ENCODE measurements at regions not wholly inside any gene's neighbourhood (a gene's known extent, or its start where the extent isn't known, plus 50 kb on each side); places are given as distances from the start of the nearest gene placed in this dataset.

DNA sequence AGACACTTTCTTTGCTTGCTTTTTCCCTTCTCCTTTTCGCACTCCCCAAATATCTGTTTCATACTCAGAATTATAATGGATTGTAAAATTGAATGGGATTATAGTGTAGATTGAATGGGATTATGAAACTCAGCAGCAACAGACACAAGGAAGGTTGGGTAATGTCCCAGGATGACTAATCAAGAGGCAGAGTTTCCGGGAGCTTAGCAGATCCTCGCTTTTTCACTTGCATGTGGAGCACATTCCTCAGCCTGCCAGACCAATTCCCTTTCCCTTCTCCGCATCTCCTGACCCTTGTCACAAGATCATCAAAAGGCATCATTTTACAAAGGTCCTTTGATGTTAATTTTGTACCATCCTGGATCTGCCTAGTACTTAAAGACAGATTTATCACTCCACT is 55.1 kb upstream of the SLC1A1 start:
- no peaks in the 10 kb centered on the region for H3K36me3 Mint-ChIP-seq (ENCODE audit: low read depth)
- peaks cover 7% of the 10 kb centered on the region for H3K9me3 Mint-ChIP-seq
- H3K27ac Mint-ChIP-seq = no peak overlapping the region
- H3K4me3 Mint-ChIP-seq = no peak overlapping the region
- no peaks in the 10 kb centered on the region for H3K4me1 Mint-ChIP-seq
- TF ChIP-seq, protein P1, sequence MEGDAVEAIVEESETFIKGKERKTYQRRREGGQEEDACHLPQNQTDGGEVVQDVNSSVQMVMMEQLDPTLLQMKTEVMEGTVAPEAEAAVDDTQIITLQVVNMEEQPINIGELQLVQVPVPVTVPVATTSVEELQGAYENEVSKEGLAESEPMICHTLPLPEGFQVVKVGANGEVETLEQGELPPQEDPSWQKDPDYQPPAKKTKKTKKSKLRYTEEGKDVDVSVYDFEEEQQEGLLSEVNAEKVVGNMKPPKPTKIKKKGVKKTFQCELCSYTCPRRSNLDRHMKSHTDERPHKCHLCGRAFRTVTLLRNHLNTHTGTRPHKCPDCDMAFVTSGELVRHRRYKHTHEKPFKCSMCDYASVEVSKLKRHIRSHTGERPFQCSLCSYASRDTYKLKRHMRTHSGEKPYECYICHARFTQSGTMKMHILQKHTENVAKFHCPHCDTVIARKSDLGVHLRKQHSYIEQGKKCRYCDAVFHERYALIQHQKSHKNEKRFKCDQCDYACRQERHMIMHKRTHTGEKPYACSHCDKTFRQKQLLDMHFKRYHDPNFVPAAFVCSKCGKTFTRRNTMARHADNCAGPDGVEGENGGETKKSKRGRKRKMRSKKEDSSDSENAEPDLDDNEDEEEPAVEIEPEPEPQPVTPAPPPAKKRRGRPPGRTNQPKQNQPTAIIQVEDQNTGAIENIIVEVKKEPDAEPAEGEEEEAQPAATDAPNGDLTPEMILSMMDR (IDR thresholded peaks at IDR 0.05; ENCODE audit: unreplicated experiment in 3 of 3) = no peak
- no peaks in the 10 kb centered on the region for H3K27me3 Mint-ChIP-seq (ENCODE audit: low read depth)

DNA sequence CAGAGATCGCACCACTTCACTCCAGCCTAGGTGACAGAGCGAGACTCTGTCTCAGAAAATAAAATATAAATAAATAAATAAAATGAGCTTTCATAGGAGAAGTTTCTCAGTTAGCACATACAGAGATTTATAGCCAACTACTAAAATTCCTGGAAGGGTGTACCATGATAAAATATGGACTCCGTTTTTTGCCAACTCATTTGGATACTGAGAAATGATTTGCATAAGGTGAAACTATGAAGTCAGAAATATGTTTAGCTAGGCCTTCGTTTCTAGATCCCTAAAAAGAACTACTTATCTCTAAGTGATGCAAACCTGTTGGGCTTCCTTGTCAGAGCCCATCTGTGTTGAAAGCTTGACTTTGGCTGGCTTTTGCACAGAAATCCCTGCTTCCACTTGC is 56.9 kb upstream of the SLC1A1 start:
- Mint-ChIP-seq H3K9me3 (no peaks in the 10 kb centered on the region), H3K27me3 (ENCODE audit: low read depth) (no peaks in the 10 kb centered on the region), H3K4me3 (no peak overlapping the region), H3K36me3 (ENCODE audit: low read depth) (no peaks in the 10 kb centered on the region), H3K27ac (no peak overlapping the region), H3K4me1 (no peaks in the 10 kb centered on the region)
- TF ChIP-seq, protein P1 (IDR thresholded peaks at IDR 0.05; ENCODE audit: unreplicated experiment in 3 of 3) = no peak

DNA sequence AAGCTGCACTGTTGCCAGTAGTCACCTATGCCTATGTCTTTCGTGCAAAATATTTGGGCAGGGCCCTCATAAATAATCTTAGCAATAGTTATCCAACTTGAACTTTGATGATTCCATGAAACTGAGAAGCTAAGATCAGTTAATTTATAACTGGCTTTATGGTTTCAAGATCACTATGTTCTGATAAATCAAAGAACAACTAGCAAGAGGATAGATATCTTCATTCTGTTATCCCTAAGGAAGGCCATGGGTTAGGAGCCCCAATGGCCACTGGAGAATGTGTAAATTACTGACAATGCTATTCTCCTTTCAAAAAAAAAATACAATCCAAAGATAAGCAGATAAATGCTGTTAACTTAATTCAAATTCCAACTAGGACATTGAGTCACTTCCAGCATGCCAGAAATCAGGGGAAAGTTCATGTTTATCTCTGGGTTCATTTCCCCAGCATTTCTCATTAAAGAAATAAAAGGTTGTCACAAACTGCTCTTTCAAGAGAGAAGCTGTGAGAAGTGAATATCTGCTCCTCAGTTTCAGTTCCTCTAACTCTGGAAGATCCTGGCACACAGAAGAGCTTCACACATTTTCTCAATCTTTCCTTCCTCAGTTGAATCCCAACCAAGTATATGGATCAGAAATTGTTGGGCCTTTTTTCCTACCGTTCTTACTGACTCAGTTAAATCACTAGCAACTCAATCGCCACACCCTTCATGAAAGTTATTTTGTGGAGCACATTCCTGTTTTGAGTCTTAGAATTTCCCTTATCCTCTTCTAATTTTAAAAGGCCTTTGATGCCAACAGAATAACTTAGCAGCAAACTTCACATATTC is 59.6 kb upstream of the SLC1A1 start:
- TF ChIP-seq, protein P1 (IDR thresholded peaks at IDR 0.05; ENCODE audit: unreplicated experiment in 3 of 3) = no peak

DNA sequence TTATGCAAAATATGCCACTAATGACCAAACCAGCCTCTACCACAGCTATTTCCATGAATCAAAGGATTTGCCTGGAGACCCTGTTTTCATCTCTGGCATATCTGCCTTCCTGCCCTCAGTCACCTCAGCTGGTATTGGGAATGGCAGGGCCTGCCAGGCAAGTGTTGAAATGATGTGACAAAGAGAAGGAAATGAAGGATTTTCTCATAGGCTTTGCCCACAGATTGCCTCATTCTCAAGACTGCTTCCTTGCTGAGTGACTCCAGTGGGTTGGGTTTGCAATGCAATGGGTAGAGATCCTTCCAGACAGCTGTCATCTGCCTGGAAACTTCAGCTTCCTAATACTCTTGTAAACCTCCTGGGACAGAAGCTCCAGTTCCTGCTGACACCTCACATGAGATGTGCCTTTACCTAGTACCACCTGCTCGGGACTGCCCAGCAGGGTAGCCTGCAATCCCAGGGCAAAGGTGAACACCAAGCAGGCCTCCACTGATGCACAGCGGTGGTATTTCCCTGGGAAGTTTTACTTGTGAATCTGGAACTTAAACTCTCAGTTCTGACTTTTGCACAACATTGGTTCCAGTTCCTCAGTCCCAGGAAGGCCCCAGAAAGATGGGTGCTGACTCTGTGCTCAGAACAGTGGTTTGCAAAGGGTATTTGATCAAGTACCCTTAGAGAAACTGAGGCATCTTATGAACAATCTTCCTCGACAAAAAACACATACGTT is 64.8 kb upstream of the SLC1A1 start:
- H3K4me1 Mint-ChIP-seq = no peaks in the 10 kb centered on the region
- H3K27ac Mint-ChIP-seq = no peak overlapping the region
- TF ChIP-seq, protein P1 (IDR thresholded peaks at IDR 0.05; ENCODE audit: unreplicated experiment in 3 of 3) = no peak
- no peaks in the 10 kb centered on the region for H3K27me3 Mint-ChIP-seq (ENCODE audit: low read depth)
- H3K36me3 Mint-ChIP-seq (ENCODE audit: low read depth) = no peaks in the 10 kb centered on the region
- no peaks in the 10 kb centered on the region for H3K9me3 Mint-ChIP-seq
- no peak overlapping the region for H3K4me3 Mint-ChIP-seq

More for the DNA sequence above, 59.6 kb upstream of the SLC1A1 start:
- Mint-ChIP-seq H3K27me3 (ENCODE audit: low read depth) (no peaks in the 10 kb centered on the region), H3K27ac (peak overlapping the region in 2 of 3 experiments; percentile 12 to 22), H3K36me3 (ENCODE audit: low read depth) (no peaks in the 10 kb centered on the region), H3K9me3 (no peaks in the 10 kb centered on the region), H3K4me3 (no peak overlapping the region), H3K4me1 (no peaks in the 10 kb centered on the region)

DNA sequence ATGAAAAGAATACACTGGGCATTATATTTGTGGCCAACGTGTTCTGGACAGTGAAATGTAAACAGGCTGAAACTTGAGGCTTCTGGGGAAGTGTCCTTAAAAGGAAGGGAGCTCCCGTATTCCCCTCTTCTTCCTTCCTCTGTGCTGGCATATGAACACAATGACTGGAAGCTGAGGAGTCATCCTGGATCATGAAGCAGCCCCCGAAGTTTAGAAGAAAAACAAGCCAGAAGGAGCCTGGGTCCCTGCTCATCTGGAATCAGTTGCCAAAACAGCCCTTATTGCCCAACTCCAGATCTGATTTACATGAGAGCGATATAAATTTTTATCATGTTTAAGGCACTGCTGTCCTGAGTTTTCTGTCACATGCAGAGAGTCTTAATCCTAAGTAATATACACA is 65.4 kb upstream of the SLC1A1 start:
- H3K4me3 Mint-ChIP-seq = no peak overlapping the region
- H3K4me1 Mint-ChIP-seq = no peaks in the 10 kb centered on the region
- TF ChIP-seq, protein P1 (IDR thresholded peaks at IDR 0.05; ENCODE audit: unreplicated experiment in 3 of 3) = no peak
- no peaks in the 10 kb centered on the region for H3K9me3 Mint-ChIP-seq
- no peaks in the 10 kb centered on the region for H3K27me3 Mint-ChIP-seq (ENCODE audit: low read depth)
- H3K36me3 Mint-ChIP-seq (ENCODE audit: low read depth) = no peaks in the 10 kb centered on the region
- no peak overlapping the region for H3K27ac Mint-ChIP-seq

All from nephron (organoid).